ENCODE measurements at regions not wholly inside any gene's neighbourhood (a gene's known extent, or its start where the extent isn't known, plus 50 kb on each side); places are given as distances from the start of the nearest gene placed in this dataset.
A peak's percentile ranks its signal among the peaks of the same experiment; 100 is the strongest.

GRCh38 chr5:175113947-175114346, 330.0 kb downstream of the DRD1 start:
- in situ Hi-C loops (cut with MboI; ENCODE audit: low sequenced_read_pairs) (no loop called here), intact Hi-C loops (cut with micrococcal nuclease) (no loop called here), dilution Hi-C loops (cut with HindIII; ENCODE audit: low sequenced_read_pairs, unreplicated experiment) (no loop called here)
- Histone ChIP-seq H3K14ac (replicated peaks; ENCODE audit: low read depth, low read length) (no peak overlapping the region), H2BK5ac (ENCODE audit: low read depth, low read length, poor library complexity, severe bottlenecking) (no peak overlapping the region), H3K18ac (ENCODE audit: low read depth, low read length) (no peak overlapping the region), H3K4me1 (ENCODE audit: control insufficient read depth, insufficient read depth, low read length) (no peaks in the 10 kb centered on the region), H3K23ac (ENCODE audit: low read depth, low read length) (no peak overlapping the region), H3K4me2 (ENCODE audit: low read depth, low read length) (no peak overlapping the region), H4K8ac (ENCODE audit: low read depth in 2 of 2, low read length in 2 of 2) (no peak overlapping the region), H2BK20ac (ENCODE audit: low read depth, low read length) (no peak overlapping the region), H3K9me3 (ENCODE audit: control insufficient read depth, insufficient read depth, low read length) (0 out of 2 replicates have a peak, but pooled peaks cover 3% of the 10 kb centered on the region), H2AK9ac (replicated peaks; ENCODE audit: low read depth, low read length, poor library complexity) (peak overlapping the region; percentile 66), H3K27ac (ENCODE audit: insufficient read depth, low read length) (no peak overlapping the region), H3K36me3 (ENCODE audit: control insufficient read depth, insufficient read depth, low read length) (no peaks in the 10 kb centered on the region), H3K9me1 (ENCODE audit: insufficient read depth, low read length) (no peaks in the 10 kb centered on the region), H3K27me3 (ENCODE audit: control insufficient read depth, insufficient read depth, low read length) (no peaks in the 10 kb centered on the region; the same call in 1 of the 2 replicates), H3K79me1 (ENCODE audit: low read depth in 1 of 2, low read length in 2 of 2) (no peaks in the 10 kb centered on the region), H3K56ac (ENCODE audit: extremely low read depth, insufficient read depth, low read length) (no peak overlapping the region), H2BK15ac (ENCODE audit: low read depth, low read length) (no peak overlapping the region), H3K4ac (ENCODE audit: low read depth, low read length) (no peak overlapping the region), H2AFZ (replicated peaks; ENCODE audit: low read length, poor library complexity) (no peak overlapping the region), H2BK120ac (ENCODE audit: low read depth, low read length) (no peak overlapping the region), H3K9ac (ENCODE audit: low read depth, low read length) (no peak overlapping the region), H4K5ac (ENCODE audit: low read depth, low read length) (no peak overlapping the region), H2AK5ac (ENCODE audit: low read depth, low read length) (no peak overlapping the region), H4K91ac (ENCODE audit: insufficient read depth, low read depth, low read length) (no peak overlapping the region), H4K20me1 (ENCODE audit: insufficient read depth, low read length) (no peaks in the 10 kb centered on the region), H3K4me3 (ENCODE audit: insufficient read depth, low read depth, low read length) (no peak overlapping the region)
- POLR2A ChIA-PET (ENCODE audit: unreplicated experiment): no interaction called here
- no peak for ATAC-seq (ENCODE audit: low read depth)
- WGBS, 2 experiments (ENCODE audit: extremely low coverage in 2 of 2, insufficient read length in 1 of 2): no CpG with 5 or more reads among the region's 2 CpGs
- CTCF ChIA-PET: no interaction called here
- no peak for TF ChIP-seq BHLHE40 (IDR thresholded peaks at IDR 0.05; ENCODE audit: low read depth, low read length)
- TF ChIP-seq CHD1 (IDR thresholded peaks at IDR 0.05; ENCODE audit: low read depth, low read length): no peak
- TF ChIP-seq ELK1 (IDR thresholded peaks at IDR 0.05; ENCODE audit: borderline replicate concordance, low read depth, low read length): no peak
- TF ChIP-seq RCOR1 (IDR thresholded peaks at IDR 0.05; ENCODE audit: insufficient replicate concordance, low read length): no peak
- TF ChIP-seq RFX5 (IDR thresholded peaks at IDR 0.05; ENCODE audit: low read depth, low read length): no peak
- no peak for TF ChIP-seq CTCF (conservative IDR thresholded peaks at IDR 0.05; ENCODE audit: low read depth, low read length)
- no peak for TF ChIP-seq MAZ (IDR thresholded peaks at IDR 0.05; ENCODE audit: borderline replicate concordance, low read depth, low read length)
- TF ChIP-seq CEBPB (IDR thresholded peaks at IDR 0.05; ENCODE audit: low read depth, low read length): no peak
- BruUV-seq (replicated peaks): no TSS peak
- DNase-seq: no peak
